SJSA1 (cell line): ENCODE measurements at regions not wholly inside any gene's neighbourhood (a gene's known extent, or its start where the extent isn't known, plus 50 kb on each side); places are given as distances from the start of the nearest gene placed in this dataset.

Source experiments
- DNase-seq, 2 experiments: peaks; one replicate each; pipeline ENCODE4 v3.0.0-alpha.2; 2015 to 2020; ENCODE audit warnings: low spot score in 2 of 2, low read depth in 1 of 2
- H3K27ac ChIP-seq: fragments of 250-450 bp; sonication (Bioruptor Pico); 2 replicates; pipeline ENCODE4 v1.5.1; 2020; ENCODE audit warnings: mild to moderate bottlenecking, moderate library complexity
- H3K27me3 ChIP-seq: fragments of 250-450 bp; sonication (Bioruptor Pico); replicated peaks from 2 replicates; pipeline ENCODE4 v1.5.1; 2020; ENCODE audit warnings: mild to moderate bottlenecking, moderate library complexity
- H3K36me3 ChIP-seq: fragments of 250-450 bp; sonication (Bioruptor Pico); 2 replicates; pipeline ENCODE4 v1.5.1; 2020; ENCODE audit warnings: mild to moderate bottlenecking
- H3K4me1 ChIP-seq: fragments of 250-450 bp; sonication (Bioruptor Pico); replicated peaks from 2 replicates; pipeline ENCODE4 v1.6.1; 2021; ENCODE audit warnings: mild to moderate bottlenecking
- H3K4me3 ChIP-seq: fragments of 250-450 bp; sonication (Bioruptor Pico); 2 replicates; pipeline ENCODE4 v1.5.1; 2020; ENCODE audit warnings: mild to moderate bottlenecking
- H3K9me3 ChIP-seq: fragments of 250-450 bp; sonication (Bioruptor Pico); replicated peaks from 2 replicates; pipeline ENCODE4 v1.5.1; 2020; ENCODE audit warnings: mild to moderate bottlenecking

GRCh38 chr20:7358670-7359069 lies 581.6 kb downstream of the HAO1 start:
- H3K36me3 ChIP-seq, result no peaks in the 10 kb centered on the region
- no peaks in the 10 kb centered on the region for H3K4me1 ChIP-seq
- H3K27ac ChIP-seq, result no peak overlapping the region
- H3K9me3 ChIP-seq, result no peaks in the 10 kb centered on the region
- H3K27me3 ChIP-seq, result no peaks in the 10 kb centered on the region
- DNase-seq, result no peak
- H3K4me3 ChIP-seq, result no peak overlapping the region

- Histone ChIP-seq H3K4me1 (no peaks in the 10 kb centered on the region), H3K27me3 (no peaks in the 10 kb centered on the region), H3K36me3 (no peaks in the 10 kb centered on the region), H3K27ac (no peak overlapping the region), H3K9me3 (no peaks in the 10 kb centered on the region), H3K4me3 (no peak overlapping the region)
- no peak for DNase-seq
Observed at GRCh38 chr20:7359739-7360138, 580.5 kb downstream of the HAO1 start.

- Histone ChIP-seq H3K27me3 (no peaks in the 10 kb centered on the region), H3K9me3 (no peaks in the 10 kb centered on the region), H3K36me3 (no peaks in the 10 kb centered on the region), H3K4me1 (no peaks in the 10 kb centered on the region), H3K4me3 (no peak overlapping the region), H3K27ac (no peak overlapping the region)
- DNase-seq, result no peak
Observed at GRCh38 chr20:7361321-7361720, 578.9 kb downstream of the HAO1 start.

- H3K36me3 ChIP-seq, result no peaks in the 10 kb centered on the region
- DNase-seq, result no peak
Observed at GRCh38 chr20:7361931-7362330, 578.3 kb downstream of the HAO1 start.

GRCh38 chr20:7362601-7363000 lies 577.7 kb downstream of the HAO1 start:
- Histone ChIP-seq H3K27ac (no peak overlapping the region), H3K9me3 (no peaks in the 10 kb centered on the region), H3K4me1 (no peaks in the 10 kb centered on the region), H3K4me3 (no peak overlapping the region), H3K27me3 (no peaks in the 10 kb centered on the region), H3K36me3 (no peaks in the 10 kb centered on the region)
- DNase-seq, result no peak

More at GRCh38 chr20:7361931-7362330, 578.3 kb downstream of the HAO1 start:
- Histone ChIP-seq H3K9me3 (no peaks in the 10 kb centered on the region), H3K27ac (no peak overlapping the region), H3K4me3 (no peak overlapping the region), H3K27me3 (no peaks in the 10 kb centered on the region), H3K4me1 (no peaks in the 10 kb centered on the region)

GRCh38 chr20:7366189-7366588 lies 574.1 kb downstream of the HAO1 start:
- H3K36me3 ChIP-seq, result no peaks in the 10 kb centered on the region
- no peaks in the 10 kb centered on the region for H3K4me1 ChIP-seq
- H3K4me3 ChIP-seq, result no peak overlapping the region
- no peak for DNase-seq
- H3K27ac ChIP-seq, result no peak overlapping the region
- no peaks in the 10 kb centered on the region for H3K27me3 ChIP-seq
- no peaks in the 10 kb centered on the region for H3K9me3 ChIP-seq

GRCh38 chr20:7371518-7372163 lies 568.6 kb downstream of the HAO1 start:
- Histone ChIP-seq H3K4me1 (no peaks in the 10 kb centered on the region), H3K27ac (no peak overlapping the region), H3K4me3 (no peak overlapping the region), H3K9me3 (no peaks in the 10 kb centered on the region), H3K27me3 (no peaks in the 10 kb centered on the region), H3K36me3 (no peaks in the 10 kb centered on the region)
- no peak for DNase-seq

- Histone ChIP-seq H3K36me3 (no peaks in the 10 kb centered on the region), H3K9me3 (no peaks in the 10 kb centered on the region; the same call in 1 of the 2 replicates), H3K4me3 (no peak overlapping the region), H3K4me1 (no peaks in the 10 kb centered on the region), H3K27ac (no peak overlapping the region), H3K27me3 (no peaks in the 10 kb centered on the region)
- no peak for DNase-seq
Observed at GRCh38 chr20:7375905-7376304, 564.4 kb downstream of the HAO1 start.

GRCh38 chr20:7378864-7379605 lies 561.2 kb downstream of the HAO1 start:
- no peak for DNase-seq
- H3K27me3 ChIP-seq, result no peaks in the 10 kb centered on the region

GRCh38 chr20:7379621-7380220 lies 560.5 kb downstream of the HAO1 start:
- H3K4me3 ChIP-seq, result no peak overlapping the region
- H3K27ac ChIP-seq, result no peak overlapping the region
- no peaks in the 10 kb centered on the region for H3K4me1 ChIP-seq
- H3K36me3 ChIP-seq, result no peaks in the 10 kb centered on the region
- H3K9me3 ChIP-seq, result no peaks in the 10 kb centered on the region; the same call in 1 of the 2 replicates
- no peak for DNase-seq
- H3K27me3 ChIP-seq, result no peaks in the 10 kb centered on the region

More at GRCh38 chr20:7378864-7379605, 561.2 kb downstream of the HAO1 start:
- no peaks in the 10 kb centered on the region; the same call in 1 of the 2 replicates for H3K9me3 ChIP-seq
- no peak overlapping the region for H3K4me3 ChIP-seq
- no peak overlapping the region for H3K27ac ChIP-seq
- H3K36me3 ChIP-seq, result no peaks in the 10 kb centered on the region
- no peaks in the 10 kb centered on the region for H3K4me1 ChIP-seq

GRCh38 chr20:7383216-7383615 lies 557.0 kb downstream of the HAO1 start:
- no peak for DNase-seq
- Histone ChIP-seq H3K36me3 (no peaks in the 10 kb centered on the region), H3K27ac (no peak overlapping the region), H3K27me3 (no peaks in the 10 kb centered on the region; the same call in 1 of the 2 replicates), H3K9me3 (no peaks in the 10 kb centered on the region; the same call in 1 of the 2 replicates), H3K4me1 (no peaks in the 10 kb centered on the region), H3K4me3 (no peak overlapping the region)

GRCh38 chr20:7387638-7388193 lies 552.5 kb downstream of the HAO1 start:
- Histone ChIP-seq H3K9me3 (no peaks in the 10 kb centered on the region), H3K4me3 (no peak overlapping the region), H3K27ac (no peak overlapping the region), H3K27me3 (no peaks in the 10 kb centered on the region; the same call in 1 of the 2 replicates), H3K4me1 (no peaks in the 10 kb centered on the region), H3K36me3 (no peaks in the 10 kb centered on the region)
- DNase-seq, result no peak

GRCh38 chr20:7389216-7389615 lies 551.0 kb downstream of the HAO1 start:
- Histone ChIP-seq H3K27ac (no peak overlapping the region), H3K36me3 (no peaks in the 10 kb centered on the region), H3K4me1 (no peaks in the 10 kb centered on the region), H3K9me3 (no peaks in the 10 kb centered on the region), H3K4me3 (no peak overlapping the region), H3K27me3 (no peaks in the 10 kb centered on the region; the same call in 1 of the 2 replicates)
- DNase-seq, result no peak
